ENCODE measurements at regions not wholly inside any gene's neighbourhood (a gene's known extent, or its start where the extent isn't known, plus 50 kb on each side); places are given as distances from the start of the nearest gene placed in this dataset.

- no peaks in the 10 kb centered on the region for H3K36me3 Mint-ChIP-seq
- peaks cover 38% of the 10 kb centered on the region for H3K27me3 Mint-ChIP-seq (ENCODE audit: low read depth)
- no peaks in the 10 kb centered on the region for H3K9me3 Mint-ChIP-seq
- no peak overlapping the region for H3K4me3 Mint-ChIP-seq
- TF ChIP-seq CTCF (IDR thresholded peaks at IDR 0.05; ENCODE audit: unreplicated experiment): no peak
- H3K27ac Mint-ChIP-seq: no peak overlapping the region
- DNase-seq (ENCODE audit: low spot score in 2 of 2, unreplicated experiment in 2 of 2): no peak
- peaks cover 12% of the 10 kb centered on the region for H3K4me1 Mint-ChIP-seq
Observed at GRCh38 chr6:145544514-145544913, 190.8 kb downstream of the EPM2A start.

- Mint-ChIP-seq H3K36me3 (no peaks in the 10 kb centered on the region), H3K9me3 (no peaks in the 10 kb centered on the region), H3K4me3 (no peak overlapping the region), H3K27ac (no peak overlapping the region), H3K4me1 (peaks cover 12% of the 10 kb centered on the region), H3K27me3 (ENCODE audit: low read depth) (peaks cover 48% of the 10 kb centered on the region)
- TF ChIP-seq CTCF (IDR thresholded peaks at IDR 0.05; ENCODE audit: unreplicated experiment): no peak
- no peak for DNase-seq (ENCODE audit: low spot score in 2 of 2, unreplicated experiment in 2 of 2)
Observed at GRCh38 chr6:145546265-145546664, 189.1 kb downstream of the EPM2A start.

DNA sequence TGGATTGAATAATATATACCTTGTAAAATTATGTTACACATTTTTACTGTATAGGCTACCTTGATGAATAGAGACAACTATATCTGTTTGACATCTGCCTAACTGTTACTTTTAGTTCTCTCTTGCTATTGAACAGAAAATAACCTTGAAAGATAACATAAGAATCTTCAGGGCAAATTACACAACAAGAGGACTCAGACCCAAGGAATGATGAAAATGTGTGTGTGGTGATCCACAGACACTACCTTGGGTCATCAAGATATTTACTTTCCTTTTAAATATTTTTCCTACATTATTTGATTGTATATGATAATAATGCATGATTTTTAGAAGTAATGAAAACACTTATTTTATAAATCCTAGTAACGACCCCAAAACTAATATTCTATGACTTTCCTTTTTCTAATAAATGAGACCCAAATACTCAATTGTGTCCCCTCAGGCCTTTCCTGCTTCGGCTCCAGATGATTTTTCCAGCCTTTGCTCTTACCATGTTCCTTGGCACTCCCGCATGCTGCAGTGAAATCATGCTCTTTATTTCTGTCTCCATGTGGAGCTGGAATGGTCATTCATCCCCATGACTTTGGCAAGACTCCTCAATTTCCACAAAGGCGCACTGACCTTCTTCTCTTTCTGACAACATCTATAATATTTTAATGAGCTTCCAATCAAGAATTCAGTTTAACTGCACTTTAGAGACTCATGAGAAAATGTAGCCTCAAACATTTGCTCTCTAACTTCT is 187.6 kb downstream of the EPM2A start:
- no peaks in the 10 kb centered on the region for H3K36me3 Mint-ChIP-seq
- no peak overlapping the region for H3K4me3 Mint-ChIP-seq
- peaks cover 44% of the 10 kb centered on the region for H3K27me3 Mint-ChIP-seq (ENCODE audit: low read depth)
- H3K27ac Mint-ChIP-seq: no peak overlapping the region
- no peaks in the 10 kb centered on the region for H3K9me3 Mint-ChIP-seq
- no peak for TF ChIP-seq CTCF (IDR thresholded peaks at IDR 0.05; ENCODE audit: unreplicated experiment)
- no peak for DNase-seq (ENCODE audit: low spot score in 2 of 2, unreplicated experiment in 2 of 2)
- H3K4me1 Mint-ChIP-seq: peaks cover 12% of the 10 kb centered on the region

DNA sequence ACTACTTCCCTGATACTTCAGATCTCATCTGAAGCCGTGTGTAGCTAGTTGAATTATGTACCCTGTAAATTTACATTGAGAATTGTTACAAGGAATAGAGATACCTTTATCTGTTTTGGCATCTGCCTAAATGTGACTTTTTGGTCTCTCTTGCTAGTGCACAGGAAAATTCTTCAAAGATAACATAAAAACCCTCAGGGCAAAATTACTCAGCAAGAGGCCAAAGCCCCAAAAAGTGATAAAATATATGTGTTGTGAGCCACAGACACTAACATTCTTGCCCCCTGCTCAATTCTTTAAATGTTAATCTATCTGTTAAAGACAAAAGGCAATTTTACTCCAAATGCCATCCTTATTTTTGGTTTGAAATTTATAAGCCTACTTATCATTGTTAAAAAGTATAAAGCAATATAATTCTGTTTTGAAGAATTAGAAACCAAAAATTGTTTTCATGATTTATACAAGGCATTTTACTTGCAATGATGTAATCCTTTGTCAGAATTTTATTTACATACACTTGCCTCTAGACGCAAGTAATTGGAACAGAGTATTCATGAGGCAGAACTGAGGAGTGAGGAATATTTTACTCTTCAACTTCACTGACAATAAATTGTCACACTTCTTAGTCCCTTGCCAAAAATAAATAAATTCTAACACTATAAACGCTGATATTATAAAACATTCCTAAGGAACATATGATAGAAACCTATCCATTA is 186.2 kb downstream of the EPM2A start:
- no peak for DNase-seq (ENCODE audit: low spot score in 2 of 2, unreplicated experiment in 2 of 2)
- no peaks in the 10 kb centered on the region for H3K36me3 Mint-ChIP-seq
- no peak overlapping the region for H3K27ac Mint-ChIP-seq
- H3K9me3 Mint-ChIP-seq: peaks cover 5% of the 10 kb centered on the region
- TF ChIP-seq CTCF (IDR thresholded peaks at IDR 0.05; ENCODE audit: unreplicated experiment): no peak
- H3K4me1 Mint-ChIP-seq: peaks cover 12% of the 10 kb centered on the region
- no peak overlapping the region for H3K4me3 Mint-ChIP-seq
- peaks cover 51% of the 10 kb centered on the region for H3K27me3 Mint-ChIP-seq (ENCODE audit: low read depth)

DNA sequence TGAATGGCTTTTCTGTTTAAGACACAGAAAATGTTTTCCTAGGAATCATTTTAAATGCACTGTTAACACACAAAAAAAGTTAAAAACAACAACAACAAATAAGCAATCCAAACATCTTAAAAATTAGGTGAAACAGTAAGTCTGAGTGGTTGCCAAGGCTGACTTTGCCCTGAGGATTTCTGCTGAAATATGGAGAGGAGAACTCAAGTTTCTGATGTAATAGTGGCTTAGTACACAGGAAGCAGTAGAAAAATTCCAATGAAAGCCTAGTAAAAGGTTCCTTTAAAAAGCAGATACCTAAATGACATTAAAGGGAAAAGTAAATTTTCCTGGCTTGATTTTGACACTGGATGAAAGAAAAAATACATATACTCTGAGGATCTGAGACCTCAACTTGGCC is 184.2 kb downstream of the EPM2A start:
- DNase-seq (ENCODE audit: low spot score in 2 of 2, unreplicated experiment in 2 of 2): no peak
- Mint-ChIP-seq H3K4me3 (no peak overlapping the region), H3K4me1 (peaks cover 18% of the 10 kb centered on the region), H3K27ac (no peak overlapping the region), H3K27me3 (ENCODE audit: low read depth) (peaks cover 36% of the 10 kb centered on the region), H3K36me3 (no peaks in the 10 kb centered on the region), H3K9me3 (peaks cover 5% of the 10 kb centered on the region)
- no peak for TF ChIP-seq CTCF (IDR thresholded peaks at IDR 0.05; ENCODE audit: unreplicated experiment)
